ENCODE measurements at regions not wholly inside any gene's neighbourhood (a gene's known extent, or its start where the extent isn't known, plus 50 kb on each side); places are given as distances from the start of the nearest gene placed in this dataset.

GRCh38 chr5:113693701-113694100 lies 180.2 kb downstream of the YTHDC2 start:
- TF ChIP-seq CTCF (IDR thresholded peaks at IDR 0.05) (no peak), POLR2A (IDR thresholded peaks at IDR 0.05) (no peak)
